SKM-1 treated with dmso at 0.1 percent for 144 hours (cell line): ENCODE measurements at regions not wholly inside any gene's neighbourhood (a gene's known extent, or its start where the extent isn't known, plus 50 kb on each side); places are given as distances from the start of the nearest gene placed in this dataset.
A peak's percentile ranks its signal among the peaks of the same experiment; 100 is the strongest.

Experiments used
- DNase-seq: peaks from one replicate; lab custom pipeline; 2025; ENCODE audit not compliant: unreplicated experiment; lab: John Stamatoyannopoulos, UW

DNA sequence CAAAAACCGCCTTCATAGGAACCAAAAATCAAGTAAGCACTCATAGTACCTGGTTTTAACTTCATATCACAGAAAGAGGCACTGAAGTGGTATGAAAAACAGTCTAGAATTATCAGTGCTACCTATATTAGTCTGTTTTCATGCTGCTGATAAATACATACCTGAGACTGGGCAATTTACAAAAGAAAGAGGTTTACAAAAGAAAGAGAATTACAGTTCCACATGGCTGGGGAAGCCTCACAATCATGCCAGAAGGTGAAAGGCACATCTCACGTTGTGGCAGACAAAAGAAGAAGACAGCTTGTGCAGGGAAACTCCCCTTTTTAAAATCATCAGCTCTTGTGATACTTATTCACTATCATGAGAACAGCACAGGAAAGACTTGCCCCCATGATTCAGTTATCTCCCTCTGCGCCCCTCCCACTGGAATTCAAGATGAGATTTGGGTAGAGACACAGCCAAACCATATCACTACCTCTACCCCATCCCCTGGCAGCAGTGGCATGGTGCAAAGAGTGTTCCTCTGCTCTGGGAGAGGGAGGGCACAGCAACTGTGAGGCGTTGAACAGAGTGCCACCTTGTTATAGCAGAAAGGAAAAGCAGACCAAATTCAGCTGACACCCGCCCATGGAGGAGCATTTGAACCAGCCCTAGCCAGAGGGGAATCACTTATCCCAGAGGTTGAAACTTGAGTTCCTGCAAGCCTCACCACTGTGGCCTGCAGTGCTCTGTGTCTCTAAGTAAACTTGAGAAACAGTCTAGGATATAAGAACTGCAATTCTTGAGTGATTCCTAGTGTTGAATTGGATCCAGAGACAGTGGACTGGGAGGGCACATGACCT, 61.9 kb upstream of the PTPRZ1 start:
- DNase-seq: no peak

DNA sequence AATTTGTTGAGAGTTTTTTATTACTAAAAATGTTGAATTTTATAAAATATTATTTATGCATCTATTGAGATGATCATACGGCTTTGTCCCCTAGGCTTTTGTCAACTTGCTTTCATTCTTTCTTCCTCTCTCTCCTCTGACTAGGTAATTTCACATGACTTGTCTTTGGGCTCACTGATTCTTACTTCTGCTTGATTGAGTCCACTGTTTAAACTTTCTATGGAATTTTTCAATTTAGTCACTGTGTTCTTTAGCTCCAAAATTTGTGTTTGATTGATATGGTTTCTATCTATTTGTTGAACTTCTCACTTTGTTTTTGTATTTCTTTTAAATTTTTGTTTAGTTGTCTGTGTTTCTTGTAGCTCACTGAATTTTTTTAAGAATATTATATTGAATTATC, 65.9 kb upstream of the PTPRZ1 start:
- no peak for DNase-seq

DNA sequence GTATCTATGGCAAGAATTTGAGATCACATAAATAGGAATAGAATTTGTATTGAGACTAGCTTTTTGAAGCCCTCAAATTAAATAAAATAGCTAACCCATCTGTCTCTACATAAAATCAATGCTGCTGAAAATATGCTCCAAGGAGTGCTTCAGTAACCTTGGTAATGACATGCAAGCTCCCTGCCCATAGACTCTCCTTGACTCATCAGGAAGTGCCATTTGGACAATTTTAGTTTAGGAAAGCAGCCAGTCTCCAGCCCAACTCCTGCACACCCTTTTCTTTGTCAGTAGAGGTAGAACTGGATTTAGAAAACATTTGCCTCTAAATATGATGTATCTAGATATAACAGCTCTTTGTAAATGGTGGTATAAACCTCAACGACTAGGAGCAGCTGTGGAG, 69.9 kb upstream of the PTPRZ1 start:
- no peak for DNase-seq

DNA sequence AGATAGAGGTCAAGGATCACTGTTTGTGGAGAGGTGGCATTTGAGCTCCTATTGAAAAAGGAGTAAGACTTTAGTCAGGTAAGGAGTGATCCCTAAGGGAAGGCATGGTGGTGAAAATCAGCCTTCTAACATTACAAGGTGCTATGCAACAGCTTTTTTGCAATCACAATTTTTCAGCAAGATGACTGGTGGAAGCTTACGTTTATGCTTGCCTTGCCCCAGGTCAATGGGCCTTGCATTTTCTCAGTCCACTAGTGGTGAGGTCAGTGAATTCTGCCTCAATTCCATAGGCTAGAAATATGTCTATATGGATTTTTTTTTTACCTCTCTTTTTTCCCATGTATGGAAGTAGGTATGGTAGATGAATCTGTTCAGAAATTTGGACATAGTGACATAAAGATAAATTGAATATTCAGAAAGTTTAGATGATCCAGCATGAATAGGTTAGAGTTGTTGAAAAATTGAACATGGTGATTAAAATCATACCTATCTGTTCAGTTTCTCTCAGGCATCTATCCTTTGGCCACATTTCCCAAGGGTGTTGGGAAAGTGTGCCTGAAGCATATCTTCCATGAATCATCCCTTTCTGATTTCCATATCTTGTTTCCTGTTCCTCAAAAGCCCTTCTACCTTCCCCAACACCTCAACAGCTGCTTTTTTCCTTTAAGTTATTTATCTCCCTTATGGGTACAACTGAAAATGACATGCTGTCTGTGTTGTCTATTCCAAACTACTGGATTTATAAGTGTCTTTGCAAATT, 71.9 kb upstream of the PTPRZ1 start:
- DNase-seq: no peak

DNA sequence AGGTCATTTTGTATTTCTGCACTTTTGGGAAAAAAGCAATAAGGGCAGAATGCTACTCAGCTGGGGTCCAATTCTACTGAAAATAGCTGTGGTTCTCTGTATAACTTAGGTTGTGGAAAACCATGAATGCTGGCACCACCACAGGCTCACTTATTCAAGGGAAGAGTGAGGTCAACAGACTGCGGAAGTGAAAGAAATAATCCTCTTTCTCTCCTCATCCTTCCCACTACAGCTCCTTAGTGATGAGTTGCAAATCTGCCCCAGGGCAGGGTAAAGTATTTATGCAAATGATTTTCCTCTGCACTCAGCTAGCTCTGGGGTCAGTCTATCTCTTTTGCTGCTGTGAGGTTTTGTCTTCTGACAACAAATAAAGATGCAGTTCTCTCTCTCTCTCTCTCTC, 74.1 kb upstream of the PTPRZ1 start:
- DNase-seq: no peak

DNA sequence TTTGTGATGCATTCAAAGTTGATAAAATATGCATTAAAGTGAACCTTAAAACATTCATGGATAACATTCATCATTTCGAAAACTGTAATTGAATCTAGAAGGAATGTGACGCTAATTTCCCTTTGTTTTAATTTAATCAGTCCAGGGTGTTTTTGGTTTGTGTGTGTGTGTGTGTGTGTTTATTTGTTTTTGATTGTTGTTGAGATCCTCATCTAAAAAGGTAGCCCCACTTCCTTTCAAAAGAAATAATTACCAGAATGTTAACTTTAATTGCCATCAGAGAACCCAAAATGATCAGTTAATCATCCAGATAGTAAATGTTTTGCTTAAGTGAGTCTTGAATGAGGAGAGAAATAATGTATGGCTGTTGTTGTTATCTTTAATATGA, 74.5 kb upstream of the PTPRZ1 start:
- no peak for DNase-seq

DNA sequence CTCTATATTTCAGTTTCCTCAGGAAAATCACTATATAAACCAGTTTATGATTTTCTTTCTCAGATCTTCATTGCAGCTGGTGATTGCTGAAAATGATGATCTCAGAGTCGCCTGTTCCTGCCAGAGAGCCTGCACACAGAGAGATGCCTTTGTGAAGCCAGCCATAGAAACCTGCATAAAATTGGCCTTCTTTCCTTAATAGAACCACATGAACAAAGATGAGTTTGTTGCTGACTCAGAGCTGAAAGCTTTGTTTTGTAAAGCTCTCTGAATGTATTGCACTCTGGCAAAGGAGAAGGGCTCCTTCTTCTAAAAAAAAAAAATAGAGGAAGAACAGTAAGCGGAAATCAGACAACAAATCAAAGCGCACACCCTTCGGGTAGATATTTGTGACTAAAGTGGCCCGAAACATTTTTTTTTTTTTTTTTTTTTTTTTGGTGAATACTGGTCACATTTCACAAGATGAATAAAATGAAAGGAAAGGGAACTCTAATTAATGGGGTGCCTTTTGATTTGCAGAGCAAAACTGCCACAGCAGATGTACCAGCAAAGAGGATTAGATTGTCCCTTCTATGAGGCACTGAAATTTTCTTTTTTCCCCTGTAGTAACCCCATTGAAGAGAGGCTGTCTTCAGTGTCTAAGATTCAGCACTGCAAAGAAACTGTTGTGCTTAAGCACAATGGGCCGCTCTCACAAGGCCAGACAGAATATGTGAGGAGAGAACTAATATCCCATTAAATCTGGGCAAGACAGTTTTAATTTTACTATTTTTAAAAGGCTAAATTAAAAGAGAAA, 75.1 kb upstream of the PTPRZ1 start:
- no peak for DNase-seq

DNA sequence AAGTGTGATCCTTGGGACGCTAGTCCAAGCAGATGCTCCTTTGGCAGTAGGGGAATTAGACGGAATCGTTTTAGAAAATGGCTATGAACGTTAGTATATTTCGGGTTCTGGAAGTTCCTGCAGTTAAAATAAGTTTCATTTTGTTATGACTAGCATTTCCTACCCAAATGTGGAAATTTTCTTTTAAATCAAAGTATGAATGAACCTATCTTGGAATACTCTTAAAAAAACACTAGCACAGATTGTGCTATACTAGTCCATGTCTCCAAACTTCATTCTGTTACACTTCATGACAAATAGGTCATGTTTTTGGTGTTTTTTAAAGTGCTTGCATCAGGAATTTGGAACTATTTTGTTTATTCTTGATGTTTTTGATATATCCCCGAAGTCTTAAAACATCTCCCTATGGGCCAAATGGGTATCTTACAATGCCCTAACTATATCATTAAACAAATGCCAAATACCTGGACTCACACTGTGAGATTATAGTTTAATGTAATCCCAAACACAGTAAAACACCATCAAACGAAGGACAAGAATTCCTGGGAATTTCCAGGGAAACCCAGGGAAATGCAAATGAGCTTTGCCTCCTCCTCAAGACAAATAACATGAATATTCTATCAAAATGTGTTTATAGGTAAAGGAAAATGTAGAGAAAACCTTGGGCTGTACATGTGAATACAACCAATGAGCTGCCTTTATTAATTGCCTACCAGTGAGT, 75.9 kb upstream of the PTPRZ1 start:
- no peak for DNase-seq

DNA sequence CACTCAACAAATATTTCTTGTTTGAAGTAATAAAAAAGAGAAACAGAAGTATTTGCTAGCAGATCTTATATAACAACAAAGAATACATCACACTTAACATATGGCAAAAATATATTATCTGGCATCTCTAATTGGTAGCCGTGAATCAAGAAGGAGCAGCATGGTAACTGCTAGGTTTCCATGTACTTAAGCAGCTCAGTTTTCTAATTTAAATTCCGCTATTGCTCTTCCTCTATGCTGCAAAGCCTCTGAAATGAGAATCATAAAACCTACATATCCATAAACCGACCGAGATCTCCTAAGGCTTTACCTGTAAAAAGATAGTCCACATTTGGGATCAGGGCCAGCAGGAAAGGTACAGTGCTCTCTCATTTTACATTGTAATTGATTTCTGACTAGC, 76.6 kb upstream of the PTPRZ1 start:
- no peak for DNase-seq

DNA sequence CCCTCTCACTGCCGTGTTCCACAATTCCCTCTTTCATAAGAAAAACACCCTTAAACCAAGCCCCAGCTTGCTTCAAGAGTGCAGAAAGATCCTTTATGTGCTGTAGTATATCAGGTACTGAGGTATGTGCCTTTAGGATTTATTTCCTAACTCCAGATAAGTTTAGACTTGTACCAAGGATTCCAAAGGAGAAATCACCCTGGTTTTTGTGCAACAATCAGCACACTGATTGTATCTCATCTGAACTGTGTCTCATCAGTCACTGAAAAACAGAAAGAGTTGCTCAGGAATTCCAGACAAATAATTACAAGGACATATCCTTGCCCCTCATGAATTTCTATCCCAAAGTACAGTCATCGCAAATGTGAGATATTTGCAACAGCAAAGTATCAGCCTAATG, 77.2 kb upstream of the PTPRZ1 start:
- DNase-seq: no peak

DNA sequence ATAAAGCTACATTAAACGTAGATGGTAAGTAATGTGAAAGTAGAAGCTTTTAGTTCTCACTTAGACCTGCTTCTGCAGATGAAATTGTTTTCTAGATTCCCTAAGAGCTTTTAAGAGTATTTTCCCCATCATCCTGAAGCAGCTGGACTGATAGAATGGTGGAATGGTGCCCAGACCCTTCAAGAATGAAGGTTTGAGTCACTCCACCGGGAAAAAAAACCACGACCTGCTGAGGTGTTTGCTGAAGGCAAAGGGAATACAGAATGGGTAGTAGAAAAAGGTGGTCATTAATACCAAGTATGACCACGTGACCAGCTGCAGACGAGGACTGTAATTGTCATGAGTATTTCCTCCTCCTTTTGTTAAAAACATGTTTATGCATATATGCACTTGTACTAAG, 79.2 kb upstream of the PTPRZ1 start:
- no peak for DNase-seq

DNA sequence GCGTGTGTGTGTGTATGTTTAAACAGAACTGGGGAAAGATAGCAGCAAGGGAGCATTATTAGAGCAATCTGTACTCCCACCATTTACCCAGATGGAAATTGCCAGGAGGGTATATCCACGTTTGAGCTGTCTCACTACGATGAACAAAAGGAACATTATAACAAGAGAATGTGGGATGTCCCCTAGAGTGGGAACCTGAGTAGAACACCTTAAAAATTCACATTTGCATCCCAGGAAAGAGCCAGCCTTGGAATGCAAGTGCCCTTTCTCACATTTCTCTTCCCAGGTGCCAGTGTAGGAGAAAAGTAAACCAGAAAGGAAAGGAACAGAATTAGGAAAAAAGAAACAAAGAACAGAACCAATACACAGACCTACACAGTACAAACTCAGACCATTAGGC, 95.3 kb upstream of the PTPRZ1 start:
- no peak for DNase-seq

DNA sequence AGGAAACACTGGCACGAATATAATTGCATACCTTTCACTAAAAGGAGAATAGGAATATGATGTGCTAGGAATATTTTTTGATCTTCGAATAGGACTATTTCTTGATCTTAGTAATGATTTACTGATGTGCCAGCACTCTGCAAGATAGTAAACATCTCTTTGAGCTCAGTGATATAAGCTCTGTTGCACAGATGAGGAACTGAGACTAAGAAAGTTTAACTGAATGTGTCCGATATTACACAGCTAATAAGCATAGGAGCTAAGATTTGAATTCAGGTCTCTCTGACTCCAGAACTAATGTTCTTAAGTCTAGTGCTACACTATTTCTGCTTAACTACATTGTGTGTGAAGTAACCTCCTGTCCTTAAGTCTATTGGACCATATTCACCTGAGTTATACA, 98.4 kb upstream of the PTPRZ1 start:
- no peak for DNase-seq

DNA sequence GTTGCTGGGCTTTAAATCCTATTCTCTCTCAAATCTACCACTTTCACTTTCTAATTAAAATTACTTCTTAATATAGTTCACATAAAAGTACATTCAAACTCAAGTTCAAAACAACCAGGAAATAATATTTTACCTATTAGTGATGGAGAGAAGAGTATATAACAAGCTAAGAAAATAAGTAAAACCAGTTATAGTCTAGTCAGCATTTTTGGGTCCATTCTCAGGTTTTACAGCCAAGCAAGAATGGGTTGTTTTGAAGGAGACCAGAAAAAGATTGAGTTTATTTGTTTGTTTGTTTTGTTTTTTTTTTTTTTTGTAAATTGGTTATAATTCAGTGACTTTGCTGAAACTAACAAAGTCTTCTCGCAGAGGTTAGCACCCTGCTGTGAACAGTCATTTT, 106.3 kb upstream of the PTPRZ1 start:
- DNase-seq: no peak

DNA sequence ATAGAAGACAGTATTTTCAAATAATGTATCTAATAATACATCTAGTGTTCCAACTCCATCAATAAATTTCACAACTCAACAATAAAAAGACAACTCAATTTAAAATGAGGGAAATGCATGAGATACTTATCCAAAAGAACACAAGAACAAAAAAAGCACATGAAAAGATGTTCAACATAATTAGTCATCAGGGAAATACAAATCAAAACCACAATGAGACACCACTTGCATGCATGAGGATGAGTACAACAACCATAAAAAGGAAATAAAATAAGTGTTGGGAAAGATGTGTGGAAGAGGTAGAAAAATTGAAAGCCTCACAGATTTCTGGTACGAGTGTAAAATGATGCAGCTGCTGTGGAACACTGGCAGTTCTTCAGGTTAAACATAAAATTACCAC, 111.6 kb upstream of the PTPRZ1 start:
- DNase-seq: no peak

DNA sequence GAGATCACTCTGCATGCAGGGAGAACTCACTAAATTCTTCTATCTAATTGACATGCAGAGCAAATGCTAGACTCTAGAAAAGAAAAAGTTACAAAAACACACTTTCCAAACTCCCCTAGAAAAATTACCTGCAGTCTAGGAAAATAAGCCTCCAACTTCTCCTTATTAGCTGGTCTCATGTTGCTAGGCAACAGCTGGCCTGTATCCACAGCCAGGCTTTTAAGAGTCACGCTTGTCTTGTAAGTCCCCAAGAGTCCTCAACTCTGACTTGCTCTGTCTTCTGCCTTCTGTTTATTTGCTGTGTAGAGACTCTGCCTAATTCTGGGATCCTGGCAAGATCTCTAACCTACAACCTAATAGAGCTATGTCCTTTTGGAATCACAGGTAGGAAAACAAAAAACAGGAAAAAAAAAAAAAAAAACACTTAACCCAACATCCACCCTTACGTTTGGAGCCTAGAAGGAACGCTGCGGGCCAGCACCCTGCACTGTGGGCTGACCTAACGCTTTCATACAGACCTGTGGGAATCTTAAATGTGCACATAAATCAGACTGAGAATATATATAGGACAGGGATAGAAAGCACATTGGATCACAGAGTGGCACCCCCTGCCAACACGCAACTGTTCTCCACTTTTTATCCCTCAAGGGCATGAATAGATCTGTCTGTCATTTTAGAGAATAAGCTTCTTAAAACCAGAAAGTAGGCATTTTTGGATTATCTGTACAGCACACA, 117.0 kb upstream of the PTPRZ1 start:
- no peak for DNase-seq

DNA sequence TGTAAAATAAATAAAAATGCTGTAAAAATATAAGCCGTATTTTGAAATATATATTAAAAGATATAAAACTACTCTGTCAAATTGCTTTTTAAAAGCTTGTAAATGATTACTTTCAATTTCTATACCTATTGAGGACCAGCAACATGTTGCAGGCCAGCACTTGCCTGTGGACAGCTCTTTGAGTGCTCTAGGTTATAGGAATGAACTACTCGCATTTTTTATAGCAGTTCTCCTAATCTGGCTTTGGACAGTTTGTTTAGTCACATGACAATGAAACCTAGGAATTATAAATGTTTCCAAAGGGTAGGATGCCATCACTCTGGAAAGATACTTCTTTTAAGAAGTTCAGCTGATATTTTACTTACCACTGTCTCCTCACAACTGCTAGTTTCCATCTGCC, 117.7 kb upstream of the PTPRZ1 start:
- no peak for DNase-seq

DNA sequence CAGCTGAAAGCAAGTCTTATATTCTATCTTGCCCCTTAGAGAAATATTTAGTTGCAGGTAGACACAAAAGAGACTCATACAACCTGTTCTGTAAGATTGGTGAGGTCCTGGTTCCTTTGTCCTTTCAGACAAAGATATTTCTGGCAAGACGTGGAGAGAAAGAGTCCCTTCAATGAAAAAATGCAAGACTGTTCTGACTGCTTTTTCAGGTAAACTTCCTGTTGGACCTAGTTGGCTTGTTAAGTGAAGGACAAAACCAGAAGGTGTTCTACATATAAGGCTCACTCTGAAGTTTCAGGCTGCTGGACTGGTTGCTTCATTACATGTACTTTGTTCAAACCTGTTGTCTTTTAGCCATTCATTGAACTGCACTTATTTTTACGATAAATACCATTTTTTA, 119.0 kb upstream of the PTPRZ1 start:
- no peak for DNase-seq

DNA sequence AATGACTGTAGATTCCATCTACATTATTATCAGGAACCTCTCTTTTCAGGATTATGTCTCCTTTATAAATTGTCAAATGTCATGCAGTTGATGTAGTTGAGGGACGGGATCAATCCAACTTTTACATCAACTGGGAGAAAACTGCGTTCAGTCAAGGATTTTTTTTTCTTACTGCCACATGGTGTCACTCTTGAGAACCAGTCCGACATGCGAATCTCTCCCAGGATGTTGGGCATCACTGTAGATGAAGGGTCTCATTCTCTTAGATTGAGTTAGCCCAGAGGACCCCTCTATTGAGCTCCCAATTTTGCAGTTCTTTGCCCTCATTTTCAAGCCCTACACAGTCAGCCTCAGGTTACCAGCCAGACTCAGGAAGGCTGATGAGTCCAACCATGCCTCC, 120.3 kb upstream of the PTPRZ1 start:
- DNase-seq: peak; percentile 3

DNA sequence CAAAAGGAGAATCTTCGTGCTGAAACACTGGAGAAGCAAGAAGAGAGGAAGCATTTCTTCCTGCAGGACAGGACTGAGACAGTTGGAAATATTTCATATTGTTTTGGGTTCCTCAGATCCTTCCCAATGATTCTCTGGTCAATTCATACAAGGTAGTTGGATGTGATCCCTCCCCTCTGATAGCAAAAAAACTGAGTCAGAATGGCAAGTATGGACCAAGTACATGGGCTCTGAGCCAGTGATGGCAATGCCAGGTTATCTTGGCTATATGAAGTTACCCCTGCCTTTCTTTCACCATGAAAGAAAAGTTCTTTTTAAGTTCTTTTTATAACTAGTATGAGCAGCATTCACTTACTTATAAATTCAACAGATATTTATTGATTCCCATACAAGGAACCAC, 124.4 kb upstream of the PTPRZ1 start:
- no peak for DNase-seq

DNA sequence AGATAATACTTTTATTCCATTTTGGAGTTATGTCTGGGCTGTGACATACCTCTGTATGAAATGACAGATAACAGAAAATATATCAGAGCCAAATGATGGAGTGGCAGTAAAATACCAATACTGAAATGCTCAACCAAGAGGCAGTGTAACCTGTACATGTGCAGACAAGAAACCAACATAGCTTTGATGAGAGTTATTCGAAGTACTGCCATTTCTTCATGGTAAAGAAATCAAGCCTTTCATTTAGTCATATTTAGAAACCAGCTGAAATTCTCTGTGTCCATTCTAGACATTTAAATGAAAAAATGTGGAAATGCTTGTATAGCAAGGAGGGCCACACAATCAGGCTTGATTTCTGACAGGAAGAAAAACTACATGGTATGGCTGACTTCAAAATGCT, 127.1 kb upstream of the PTPRZ1 start:
- DNase-seq: no peak
